Breast epithelium (tissue), 4 donors: ENCODE measurements at regions not wholly inside any gene's neighbourhood (a gene's known extent, or its start where the extent isn't known, plus 50 kb on each side); places are given as distances from the start of the nearest gene placed in this dataset.
"Not testable (repeated sequence)": the region's sequence is repeated elsewhere in the genome, so short reads cannot be mapped to it uniquely, and the experiment has no call there.

Experiments used
- DNase-seq, 2 donors: peaks; one replicate each; pipeline ENCODE4 v3.0.0-alpha.2; 2019; ENCODE audit warnings: low spot score in 2 of 2
- H3K27ac ChIP-seq, 2 donors: fragments of 200-600 bp; sonication (generic) in 1 of 2; one replicate each; pipeline ENCODE4 v1.5.1; 2016 to 2019; ENCODE audit warnings: mild to moderate bottlenecking in 1 of 2
- H3K27me3 ChIP-seq, 2 donors: fragments of 200-600 bp; sonication (generic) in 1 of 2; one replicate each; pipeline versions ENCODE4 v1.5.1 to v1.6.0; 2017 to 2019; ENCODE audit warnings: control low read depth in 1 of 2, mild to moderate bottlenecking in 1 of 2
- H3K36me3 ChIP-seq: fragments of 200-600 bp; one replicate; pipeline ENCODE4 v1.5.1; 2019
- H3K4me1 ChIP-seq, 2 donors: fragments of 200-600 bp; sonication (generic); one replicate each; pipeline ENCODE4 v1.5.1; 2016 to 2019; ENCODE audit warnings: control low read depth in 1 of 2
- H3K4me3 ChIP-seq, 3 donors: fragments of 200-600 bp; sonication (generic); 1 replicate in 2 of 3; 2 replicates in 1 of 3; pipeline ENCODE4 v1.5.1; 2016 to 2019; ENCODE audit warnings: mild to moderate bottlenecking in 3 of 3, moderate library complexity in 2 of 3
- H3K9me3 ChIP-seq, 2 donors: fragments of 200-600 bp; sonication (generic) in 1 of 2; one replicate each; pipeline ENCODE4 v1.5.1; 2016 to 2019; ENCODE audit warnings: control low read depth in 1 of 2
- POLR2A ChIP-seq: fragments of 450-650 bp; IDR thresholded peaks from one replicate; pipeline ENCODE4 v1.6.1; 2016; ENCODE audit warnings: antibody characterized with exemption, mild to moderate bottlenecking, moderate library complexity
- POLR2AphosphoS5 ChIP-seq, 3 donors: sonication (generic); formaldehyde crosslinking; IDR thresholded peaks; one replicate each; pipeline ENCODE4 v1.6.1; 2017; ENCODE audit warnings: antibody characterized with exemption in 3 of 3
- intact Hi-C: fragments of 100-400 bp; cut with DNase I; formaldehyde crosslinking; loops from one replicate; pipeline ENCODE4 v1.15.1; 2023; ENCODE audit warnings: low total_unique reads
- TF ChIP-seq, protein P1 (sequence below), 3 donors: fragments of 450-650 bp; IDR thresholded peaks; one replicate each; pipeline ENCODE4 v1.5.1; 2016 to 2017; ENCODE audit warnings: antibody characterized with exemption in 3 of 3, mild to moderate bottlenecking in 3 of 3, moderate library complexity in 3 of 3

DNA sequence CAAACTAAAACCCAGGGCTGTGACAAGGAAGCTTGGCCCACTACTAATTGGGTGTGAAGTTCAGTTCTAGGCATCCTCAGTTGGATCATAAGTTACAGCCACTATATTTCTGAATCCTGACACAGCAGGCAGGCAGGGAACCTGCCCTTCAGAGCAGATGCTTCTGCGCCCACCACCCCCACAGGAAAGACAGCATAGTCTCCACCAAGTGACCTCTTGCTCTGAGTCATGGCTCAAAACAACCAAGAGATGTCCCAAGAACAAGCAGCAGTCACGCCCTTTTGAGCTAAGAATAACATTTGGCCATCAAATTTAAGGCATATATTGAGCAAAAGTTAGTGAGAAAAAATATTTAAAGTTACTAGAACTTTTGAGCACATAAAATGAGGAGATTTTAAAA lies 170.7 kb upstream of the SMARCAD1 start:
- Histone ChIP-seq H3K9me3 (no peaks in the 10 kb centered on the region), H3K27me3 (no peaks in the 10 kb centered on the region), H3K4me3 (no peak overlapping the region), H3K36me3 (no peaks in the 10 kb centered on the region), H3K4me1 (no peaks in the 10 kb centered on the region), H3K27ac (no peak overlapping the region)
- DNase-seq, result no peak
- TF ChIP-seq POLR2A (no peak), POLR2AphosphoS5 (IDR thresholded peaks at IDR 0.05) (no peak)
- TF ChIP-seq, protein P1, sequence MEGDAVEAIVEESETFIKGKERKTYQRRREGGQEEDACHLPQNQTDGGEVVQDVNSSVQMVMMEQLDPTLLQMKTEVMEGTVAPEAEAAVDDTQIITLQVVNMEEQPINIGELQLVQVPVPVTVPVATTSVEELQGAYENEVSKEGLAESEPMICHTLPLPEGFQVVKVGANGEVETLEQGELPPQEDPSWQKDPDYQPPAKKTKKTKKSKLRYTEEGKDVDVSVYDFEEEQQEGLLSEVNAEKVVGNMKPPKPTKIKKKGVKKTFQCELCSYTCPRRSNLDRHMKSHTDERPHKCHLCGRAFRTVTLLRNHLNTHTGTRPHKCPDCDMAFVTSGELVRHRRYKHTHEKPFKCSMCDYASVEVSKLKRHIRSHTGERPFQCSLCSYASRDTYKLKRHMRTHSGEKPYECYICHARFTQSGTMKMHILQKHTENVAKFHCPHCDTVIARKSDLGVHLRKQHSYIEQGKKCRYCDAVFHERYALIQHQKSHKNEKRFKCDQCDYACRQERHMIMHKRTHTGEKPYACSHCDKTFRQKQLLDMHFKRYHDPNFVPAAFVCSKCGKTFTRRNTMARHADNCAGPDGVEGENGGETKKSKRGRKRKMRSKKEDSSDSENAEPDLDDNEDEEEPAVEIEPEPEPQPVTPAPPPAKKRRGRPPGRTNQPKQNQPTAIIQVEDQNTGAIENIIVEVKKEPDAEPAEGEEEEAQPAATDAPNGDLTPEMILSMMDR (IDR thresholded peaks at IDR 0.05), result no peak
- intact Hi-C loops, result no loop called here

DNA sequence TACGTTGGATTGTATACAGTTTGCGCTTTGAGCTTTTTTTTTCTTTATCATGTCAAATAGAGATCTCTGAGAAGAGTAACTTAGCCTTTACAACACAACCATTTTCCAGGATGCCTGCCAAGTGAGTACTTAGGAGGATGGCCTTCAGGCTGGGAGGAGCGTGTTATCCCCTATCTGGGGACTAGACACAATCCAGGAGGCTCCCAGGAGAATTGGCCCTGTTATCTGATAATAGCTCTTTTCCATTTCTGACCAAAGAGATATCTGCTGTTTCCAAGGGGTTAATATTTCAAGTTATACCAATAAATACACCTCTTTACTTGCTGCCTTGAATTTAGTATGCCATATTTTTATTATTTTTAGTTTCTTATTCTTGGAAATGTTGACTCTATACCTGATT lies 169.5 kb upstream of the SMARCAD1 start:
- H3K4me1 ChIP-seq, result no peaks in the 10 kb centered on the region
- no peak overlapping the region for H3K27ac ChIP-seq
- no peaks in the 10 kb centered on the region for H3K27me3 ChIP-seq
- H3K9me3 ChIP-seq, result no peaks in the 10 kb centered on the region
- no peak for DNase-seq
- H3K36me3 ChIP-seq, result no peaks in the 10 kb centered on the region
- no peak overlapping the region for H3K4me3 ChIP-seq
- TF ChIP-seq POLR2A (no peak), POLR2AphosphoS5 (IDR thresholded peaks at IDR 0.05) (no peak)
- TF ChIP-seq, protein P1 (IDR thresholded peaks at IDR 0.05), result no peak
- intact Hi-C loops, result no loop called here

DNA sequence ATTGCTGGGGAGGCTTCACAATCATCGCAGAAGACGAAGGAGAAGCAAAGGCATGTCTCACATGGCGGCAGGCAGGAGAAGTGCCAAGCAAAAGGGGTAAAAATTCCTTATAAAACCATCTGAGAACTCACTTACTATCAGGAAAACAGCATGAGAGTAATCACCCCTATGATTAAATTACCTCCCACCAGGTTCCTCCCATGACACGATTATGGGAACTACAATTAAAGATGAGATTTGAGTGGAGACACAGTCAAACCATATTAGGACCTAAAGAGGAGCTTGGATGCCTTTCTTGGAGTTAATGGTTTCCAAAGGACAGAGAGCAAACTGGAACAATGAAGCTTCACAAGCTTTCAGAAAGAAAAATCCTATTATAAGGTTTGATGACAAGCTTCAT lies 168.4 kb upstream of the SMARCAD1 start:
- DNase-seq, result no peak
- H3K4me3 ChIP-seq, result no peak overlapping the region
- no peaks in the 10 kb centered on the region for H3K36me3 ChIP-seq
- H3K27ac ChIP-seq, result no peak overlapping the region
- no peak for TF ChIP-seq POLR2A
- TF ChIP-seq POLR2AphosphoS5 (IDR thresholded peaks at IDR 0.05), result no peak
- TF ChIP-seq, protein P1 (IDR thresholded peaks at IDR 0.05), result no peak
- intact Hi-C loops, result no loop called here
- no peaks in the 10 kb centered on the region for H3K4me1 ChIP-seq
- no peaks in the 10 kb centered on the region for H3K27me3 ChIP-seq
- peaks cover 0 to 4% of the 10 kb centered on the region in 2 donors for H3K9me3 ChIP-seq

DNA sequence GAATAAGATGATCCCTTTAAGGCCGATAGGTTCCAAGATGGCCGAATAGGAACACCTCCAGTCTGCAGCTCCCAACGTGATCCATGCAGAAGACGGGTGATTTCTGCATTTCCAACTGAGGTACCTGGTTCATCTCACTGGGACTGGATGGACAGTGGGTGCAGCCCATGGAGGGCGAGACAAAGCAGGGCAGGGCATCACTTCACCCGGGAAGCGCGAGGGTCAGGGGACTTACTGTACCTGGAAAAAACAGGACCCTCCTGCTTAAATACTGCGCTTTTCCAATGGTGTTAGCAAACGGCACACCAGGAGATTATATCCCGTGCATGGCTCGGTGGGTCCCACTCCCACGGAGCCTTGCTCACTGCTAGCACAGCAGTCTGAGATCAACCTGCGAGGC lies 163.2 kb upstream of the SMARCAD1 start:
- DNase-seq, result not testable (repeated sequence)

DNA sequence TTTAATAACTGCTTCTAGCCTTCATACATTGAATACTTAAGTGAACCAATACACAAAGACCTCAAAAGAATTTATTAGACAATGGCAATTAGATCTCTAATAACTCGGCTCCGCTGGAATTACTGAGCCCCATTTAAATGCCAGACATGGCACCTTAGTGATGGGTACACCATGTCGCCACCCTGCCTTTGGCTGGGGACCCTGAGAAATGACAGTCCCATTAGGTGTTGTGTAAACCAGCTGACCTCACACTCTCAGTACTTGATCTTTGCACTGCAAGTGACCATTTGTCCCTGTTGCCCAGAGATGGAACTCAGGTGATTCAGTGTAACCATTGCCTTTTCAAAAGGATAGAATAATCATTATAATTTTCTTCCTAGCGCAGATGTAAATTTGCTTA lies 144.6 kb upstream of the SMARCAD1 start:
- no peaks in the 10 kb centered on the region for H3K9me3 ChIP-seq
- TF ChIP-seq, protein P1 (IDR thresholded peaks at IDR 0.05), result no peak
- no peak for TF ChIP-seq POLR2AphosphoS5 (IDR thresholded peaks at IDR 0.05)
- no peak for TF ChIP-seq POLR2A
- no peak overlapping the region for H3K4me3 ChIP-seq
- intact Hi-C loops, result loop anchor here (10.0 kb wide), 1 partner anchor 552 kb away; no protein-coding TSS in a partner anchor
- no peaks in the 10 kb centered on the region for H3K27me3 ChIP-seq
- no peaks in the 10 kb centered on the region for H3K36me3 ChIP-seq
- H3K27ac ChIP-seq, result no peak overlapping the region
- H3K4me1 ChIP-seq, result no peaks in the 10 kb centered on the region
- DNase-seq, result no peak

More for the DNA sequence above, 163.2 kb upstream of the SMARCAD1 start:
- H3K27me3 ChIP-seq, H3K36me3 ChIP-seq, H3K27ac ChIP-seq, intact Hi-C loops, H3K4me1 ChIP-seq, H3K4me3 ChIP-seq: not testable (repeated sequence)
- H3K9me3 ChIP-seq, result peaks cover 0 to 14% of the 10 kb centered on the region in 2 donors
